ENCODE measurements at regions not wholly inside any gene's neighbourhood (a gene's known extent, or its start where the extent isn't known, plus 50 kb on each side); places are given as distances from the start of the nearest gene placed in this dataset.
A peak's percentile ranks its signal among the peaks of the same experiment; 100 is the strongest.
"Not testable (repeated sequence)": the region's sequence is repeated elsewhere in the genome, so short reads cannot be mapped to it uniquely, and the experiment has no call there.

- DNase-seq = no peak
Observed at GRCh38 chr4:124873361-124874171, 161.0 kb upstream of the ANKRD50 start.

- DNase-seq = no peak
Observed at GRCh38 chr4:124872659-124873058, 160.1 kb upstream of the ANKRD50 start.

GRCh38 chr4:124869961-124870495 is 157.5 kb upstream of the ANKRD50 start:
- no peak for DNase-seq

GRCh38 chr4:124868495-124868894 is 156.0 kb upstream of the ANKRD50 start:
- no peak for DNase-seq

GRCh38 chr4:124867536-124867935 is 155.0 kb upstream of the ANKRD50 start:
- DNase-seq = no peak

GRCh38 chr4:124866301-124866700 is 153.8 kb upstream of the ANKRD50 start:
- no peak for DNase-seq

GRCh38 chr4:124863040-124863545 is 150.6 kb upstream of the ANKRD50 start:
- DNase-seq = no peak

GRCh38 chr4:124862261-124862660 is 149.7 kb upstream of the ANKRD50 start:
- DNase-seq = no peak

- DNase-seq = no peak
Observed at GRCh38 chr4:124861761-124862160, 149.2 kb upstream of the ANKRD50 start.

- peak; percentile 1 for DNase-seq
Observed at GRCh38 chr4:124854968-124855367, 142.4 kb upstream of the ANKRD50 start.

GRCh38 chr4:124851741-124852140 is 139.2 kb upstream of the ANKRD50 start:
- no peak for DNase-seq

GRCh38 chr4:124846306-124846705 is 133.8 kb upstream of the ANKRD50 start:
- no peak for DNase-seq

GRCh38 chr4:124839786-124840390 is 127.4 kb upstream of the ANKRD50 start:
- no peak for DNase-seq

- no peak for DNase-seq
Observed at GRCh38 chr4:124833831-124834505, 121.4 kb upstream of the ANKRD50 start.

GRCh38 chr4:124828382-124828781 is 115.8 kb upstream of the ANKRD50 start:
- no peak for DNase-seq

GRCh38 chr4:124817531-124817930 is 105.0 kb upstream of the ANKRD50 start:
- DNase-seq = no peak

GRCh38 chr4:124812203-124812602 is 99.7 kb upstream of the ANKRD50 start:
- DNase-seq = not testable (repeated sequence)

- DNase-seq = no peak
Observed at GRCh38 chr4:124810827-124811226, 98.3 kb upstream of the ANKRD50 start.

- DNase-seq = no peak
Observed at GRCh38 chr4:124807421-124807820, 94.9 kb upstream of the ANKRD50 start.

GRCh38 chr4:124806403-124806802 is 93.9 kb upstream of the ANKRD50 start:
- no peak for DNase-seq

GRCh38 chr4:124804584-124804983 is 92.1 kb upstream of the ANKRD50 start:
- DNase-seq = no peak

- no peak for DNase-seq
Observed at GRCh38 chr4:124804041-124804440, 91.5 kb upstream of the ANKRD50 start.

- peak; percentile 22 for DNase-seq
Observed at GRCh38 chr4:124803641-124804040, 91.1 kb upstream of the ANKRD50 start.

All from HCEC 1CT (cell line).